ENCODE measurements at regions not wholly inside any gene's neighbourhood (a gene's known extent, or its start where the extent isn't known, plus 50 kb on each side); places are given as distances from the start of the nearest gene placed in this dataset.

DNA sequence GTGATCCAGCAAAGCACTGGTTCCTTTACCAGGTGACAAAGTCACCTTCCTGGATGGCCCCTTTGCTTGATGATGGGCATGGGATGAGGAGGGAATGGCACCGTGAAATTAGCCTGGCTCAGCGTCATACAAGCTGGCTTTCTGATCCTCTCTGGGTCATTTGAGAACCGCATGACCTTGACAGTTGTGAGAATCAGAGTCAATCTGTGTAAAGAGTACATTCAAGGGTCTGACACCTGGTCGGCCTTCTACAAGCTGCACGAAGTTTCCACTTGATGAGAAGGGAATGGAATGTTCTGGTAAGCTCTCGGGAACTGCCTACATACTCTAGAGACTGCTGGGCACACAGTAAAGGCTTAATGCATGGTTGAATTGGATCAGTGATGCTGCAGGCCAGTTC lies 319.8 kb upstream of the TLE3 start:
- no peak for FAIRE-seq
- no peak overlapping the region for H3K9ac ChIP-seq (ENCODE audit: control insufficient read depth, insufficient read depth, low read length)
- H4K20me1 ChIP-seq (ENCODE audit: control insufficient read depth, insufficient read depth): no peaks in the 10 kb centered on the region
- ChIA-PET POLR2A (no interaction called here), CTCF (no interaction called here), SMC1A (ENCODE audit: uncharacterized antibody, unreplicated experiment) (no interaction called here), RAD21 (ENCODE audit: unreplicated experiment) (no interaction called here)
- TF ChIP-seq PML (IDR thresholded peaks at IDR 0.05; ENCODE audit: low read length): no peak
- no peak for DNase-seq (ENCODE audit: low read depth, low spot score)
- no peak for ATAC-seq
- H3K36me3 ChIP-seq (ENCODE audit: control insufficient read depth in 2 of 2, insufficient read depth in 2 of 2, low read length in 1 of 2): no peaks in the 10 kb centered on the region
- H3K4me1 ChIP-seq (ENCODE audit: control insufficient read depth, insufficient read depth, low read length): no peaks in the 10 kb centered on the region
- BruUV-seq (replicated peaks): no TSS peak
- no peaks in the 10 kb centered on the region for H3K9me3 ChIP-seq (replicated peaks; ENCODE audit: control insufficient read depth, insufficient read depth, low read length)
- WGBS (ENCODE audit: insufficient coverage, insufficient replicate concordance, low lambda C conversion rate, missing lambda C conversion rate): 25% methylated on average over 6 of the region's 6 CpGs
- no peak overlapping the region for H3K4me3 ChIP-seq
- H2AFZ ChIP-seq (ENCODE audit: control insufficient read depth, low read depth, low read length): no peak overlapping the region
- H3K27ac ChIP-seq (ENCODE audit: control insufficient read depth, insufficient read depth): no peak overlapping the region
- H3K4me2 ChIP-seq (ENCODE audit: control insufficient read depth, insufficient read depth): no peak overlapping the region
- H3K27me3 ChIP-seq (replicated peaks in 1 of 2; ENCODE audit: control insufficient read depth in 2 of 2, insufficient read depth in 2 of 2, low read length in 1 of 2): peaks cover 0 to 2% of the 10 kb centered on the region in 2 experiments; a peak in 1 of 4 replicates
- in situ Hi-C loops (cut with MboI) (no loop called here), intact Hi-C loops (cut with micrococcal nuclease; ENCODE audit: unreplicated experiment) (no loop called here)
- H3K79me2 ChIP-seq (ENCODE audit: control insufficient read depth, insufficient read depth, low read length): no peaks in the 10 kb centered on the region

- H3K4me3 ChIP-seq: no peak overlapping the region
- POLR2A ChIA-PET: no interaction called here
- 14% methylated on average over 2 of the region's 2 CpGs for WGBS (ENCODE audit: insufficient coverage, insufficient replicate concordance, low lambda C conversion rate, missing lambda C conversion rate)
- no peak overlapping the region for H3K9ac ChIP-seq (ENCODE audit: control insufficient read depth, insufficient read depth, low read length)
- H3K4me2 ChIP-seq (ENCODE audit: control insufficient read depth, insufficient read depth): no peak overlapping the region
- no peak for DNase-seq (ENCODE audit: low read depth, low spot score)
- FAIRE-seq: no peak
- no peak for ATAC-seq
- in situ Hi-C loops (cut with MboI): no loop called here
- no peaks in the 10 kb centered on the region for H3K36me3 ChIP-seq (ENCODE audit: control insufficient read depth in 2 of 2, insufficient read depth in 2 of 2, low read length in 1 of 2)
- SMC1A ChIA-PET (ENCODE audit: uncharacterized antibody, unreplicated experiment): no interaction called here
- H3K79me2 ChIP-seq (ENCODE audit: control insufficient read depth, insufficient read depth, low read length): no peaks in the 10 kb centered on the region
- H3K4me1 ChIP-seq (ENCODE audit: control insufficient read depth, insufficient read depth, low read length): no peaks in the 10 kb centered on the region
- H4K20me1 ChIP-seq (ENCODE audit: control insufficient read depth, insufficient read depth): no peaks in the 10 kb centered on the region
- H3K27ac ChIP-seq (ENCODE audit: control insufficient read depth, insufficient read depth): no peak overlapping the region
- TF ChIP-seq RELA (IDR thresholded peaks at IDR 0.05; ENCODE audit: borderline replicate concordance, partially characterized antibody) (no peak), MEF2A (IDR thresholded peaks at IDR 0.05; ENCODE audit: insufficient read depth, low read depth, low read length) (no peak), ATF2 (IDR thresholded peaks at IDR 0.05; ENCODE audit: low read length) (no peak), NFXL1 (IDR thresholded peaks at IDR 0.05; ENCODE audit: borderline replicate concordance) (no peak), ETV6 (conservative IDR thresholded peaks at IDR 0.05 in 1 of 2, IDR thresholded peaks at IDR 0.05 in 1 of 2; ENCODE audit: borderline replicate concordance in 1 of 2, low read depth in 1 of 2) (no peak), PKNOX1 (IDR thresholded peaks at IDR 0.05) (no peak), ZZZ3 (IDR thresholded peaks at IDR 0.05; ENCODE audit: control insufficient read depth, insufficient read length, low read depth) (no peak), NBN (IDR thresholded peaks at IDR 0.05) (no peak)
- TF ChIP-seq, protein P1, sequence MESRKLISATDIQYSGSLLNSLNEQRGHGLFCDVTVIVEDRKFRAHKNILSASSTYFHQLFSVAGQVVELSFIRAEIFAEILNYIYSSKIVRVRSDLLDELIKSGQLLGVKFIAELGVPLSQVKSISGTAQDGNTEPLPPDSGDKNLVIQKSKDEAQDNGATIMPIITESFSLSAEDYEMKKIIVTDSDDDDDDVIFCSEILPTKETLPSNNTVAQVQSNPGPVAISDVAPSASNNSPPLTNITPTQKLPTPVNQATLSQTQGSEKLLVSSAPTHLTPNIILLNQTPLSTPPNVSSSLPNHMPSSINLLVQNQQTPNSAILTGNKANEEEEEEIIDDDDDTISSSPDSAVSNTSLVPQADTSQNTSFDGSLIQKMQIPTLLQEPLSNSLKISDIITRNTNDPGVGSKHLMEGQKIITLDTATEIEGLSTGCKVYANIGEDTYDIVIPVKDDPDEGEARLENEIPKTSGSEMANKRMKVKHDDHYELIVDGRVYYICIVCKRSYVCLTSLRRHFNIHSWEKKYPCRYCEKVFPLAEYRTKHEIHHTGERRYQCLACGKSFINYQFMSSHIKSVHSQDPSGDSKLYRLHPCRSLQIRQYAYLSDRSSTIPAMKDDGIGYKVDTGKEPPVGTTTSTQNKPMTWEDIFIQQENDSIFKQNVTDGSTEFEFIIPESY (IDR thresholded peaks at IDR 0.05): no peak
- CTCF ChIA-PET: interaction anchor here (0.9 kb wide), 1 partner anchor 50 kb away, joined by 3 read pairs; no protein-coding TSS in a partner anchor
- H2AFZ ChIP-seq (ENCODE audit: control insufficient read depth, low read depth, low read length): no peak overlapping the region
- H3K27me3 ChIP-seq (replicated peaks in 1 of 2; ENCODE audit: control insufficient read depth in 2 of 2, insufficient read depth in 2 of 2, low read length in 1 of 2): peaks cover 0 to 2% of the 10 kb centered on the region in 2 experiments; a peak in 1 of 4 replicates
- no peaks in the 10 kb centered on the region for H3K9me3 ChIP-seq (replicated peaks; ENCODE audit: control insufficient read depth, insufficient read depth, low read length)
- intact Hi-C loops (cut with micrococcal nuclease; ENCODE audit: unreplicated experiment): no loop called here
- no TSS peak for BruUV-seq (replicated peaks)
- RAD21 ChIA-PET (ENCODE audit: unreplicated experiment): no interaction called here
Observed at GRCh38 chr15:70416829-70417228, 319.1 kb upstream of the TLE3 start.
